ENCODE measurements at regions not wholly inside any gene's neighbourhood (a gene's known extent, or its start where the extent isn't known, plus 50 kb on each side); places are given as distances from the start of the nearest gene placed in this dataset.

- intact Hi-C loops (cut with DNase I) = no loop called here
- TF ChIP-seq POLR2A (IDR thresholded peaks at IDR 0.05) = no peak
- TF ChIP-seq EP300 (IDR thresholded peaks at IDR 0.05) = no peak
- no peak for TF ChIP-seq CTCF (IDR thresholded peaks at IDR 0.05)
- Histone ChIP-seq H3K27me3 (no peaks in the 10 kb centered on the region), H3K4me1 (ENCODE audit: insufficient read depth) (peaks cover 3% of the 10 kb centered on the region), H3K36me3 (no peaks in the 10 kb centered on the region), H3K27ac (no peak overlapping the region), H3K4me3 (no peak overlapping the region), H3K9me3 (no peaks in the 10 kb centered on the region)
- no peak for DNase-seq
- WGBS, 3 donors = 93 to 96% (median 96%) methylated on average over 8 of the region's 8 CpGs
Observed at GRCh38 chr6:166689687-166690086, 62.6 kb upstream of the RPS6KA2 start.

GRCh38 chr6:166688901-166689300 is 61.9 kb upstream of the RPS6KA2 start:
- WGBS, 3 donors = 91 to 97% (median 94%) methylated on average over 9 of the region's 9 CpGs
- Histone ChIP-seq H3K27me3 (no peaks in the 10 kb centered on the region), H3K4me1 (ENCODE audit: insufficient read depth) (peaks cover 3% of the 10 kb centered on the region), H3K4me3 (no peak overlapping the region), H3K9me3 (no peaks in the 10 kb centered on the region), H3K27ac (no peak overlapping the region), H3K36me3 (no peaks in the 10 kb centered on the region)
- DNase-seq = no peak
- intact Hi-C loops (cut with DNase I) = no loop called here
- TF ChIP-seq EP300 (IDR thresholded peaks at IDR 0.05) (no peak), POLR2A (IDR thresholded peaks at IDR 0.05) (no peak), CTCF (IDR thresholded peaks at IDR 0.05) (no peak)

GRCh38 chr6:166687879-166688205 is 60.8 kb upstream of the RPS6KA2 start:
- no peak overlapping the region for H3K27ac ChIP-seq
- H3K36me3 ChIP-seq = no peaks in the 10 kb centered on the region
- H3K9me3 ChIP-seq = no peaks in the 10 kb centered on the region
- peaks cover 2% of the 10 kb centered on the region for H3K4me1 ChIP-seq (ENCODE audit: insufficient read depth)
- TF ChIP-seq CTCF (IDR thresholded peaks at IDR 0.05) (no peak), EP300 (IDR thresholded peaks at IDR 0.05) (no peak), POLR2A (IDR thresholded peaks at IDR 0.05) (no peak)
- no peak for DNase-seq
- H3K27me3 ChIP-seq = no peaks in the 10 kb centered on the region
- intact Hi-C loops (cut with DNase I) = no loop called here
- H3K4me3 ChIP-seq = no peak overlapping the region
- 68 to 73% (median 72%) methylated on average over 6 of the region's 6 CpGs for WGBS, 3 donors

DNA sequence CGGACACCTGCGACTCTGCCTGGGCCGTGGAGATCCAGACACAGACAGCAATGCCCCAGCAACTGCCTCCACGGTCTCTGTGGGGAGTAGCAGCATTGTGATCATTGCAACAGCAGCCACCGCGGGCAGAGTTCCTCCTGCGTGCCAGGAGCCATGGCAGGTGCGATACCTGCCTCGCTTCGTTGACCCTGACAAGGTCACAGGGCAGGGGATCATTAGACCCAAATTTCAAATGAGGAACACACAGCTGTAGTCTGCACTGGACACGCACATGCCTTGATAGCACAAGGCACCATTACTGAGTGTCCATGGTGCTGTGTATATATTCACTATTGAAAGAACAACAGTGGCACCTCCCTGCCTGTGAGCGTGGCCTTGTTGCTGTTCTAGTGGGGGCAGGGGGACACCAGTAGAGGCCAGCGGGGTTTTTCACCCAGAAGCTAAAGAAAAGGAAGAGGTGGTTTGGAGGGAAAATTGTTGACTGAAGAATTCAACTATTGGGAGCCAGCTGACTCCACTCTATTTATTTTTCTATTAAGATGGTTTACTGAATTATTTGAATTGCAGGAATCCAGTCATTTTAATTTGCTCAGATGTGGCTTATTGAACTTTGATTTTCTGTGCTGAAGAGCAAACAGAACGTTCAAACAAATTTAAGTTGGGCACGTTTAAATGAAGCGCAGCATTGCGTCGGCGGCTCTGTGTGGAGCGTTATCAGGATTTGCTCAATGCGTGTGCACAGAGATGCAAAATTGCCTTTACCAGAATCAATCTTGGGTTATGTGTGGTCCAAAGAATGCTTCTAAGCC is 60.2 kb upstream of the RPS6KA2 start:
- Histone ChIP-seq H3K36me3 (no peaks in the 10 kb centered on the region), H3K4me3 (no peak overlapping the region), H3K27ac (no peak overlapping the region), H3K9me3 (no peaks in the 10 kb centered on the region), H3K27me3 (no peaks in the 10 kb centered on the region), H3K4me1 (ENCODE audit: insufficient read depth) (peaks cover 1% of the 10 kb centered on the region)
- intact Hi-C loops (cut with DNase I) = no loop called here
- 72 to 86% (median 82%) methylated on average over 21 of the region's 21 CpGs for WGBS, 3 donors
- TF ChIP-seq POLR2A (IDR thresholded peaks at IDR 0.05) (no peak), CTCF (IDR thresholded peaks at IDR 0.05) (no peak), EP300 (IDR thresholded peaks at IDR 0.05) (no peak)
- no peak for DNase-seq
